Endodermal cell (in vitro differentiated cells): ENCODE measurements at regions not wholly inside any gene's neighbourhood (a gene's known extent, or its start where the extent isn't known, plus 50 kb on each side); places are given as distances from the start of the nearest gene placed in this dataset.
"Not testable (repeated sequence)": the region's sequence is repeated elsewhere in the genome, so short reads cannot be mapped to it uniquely, and the experiment has no call there.

ENCODE experiments used
- DNase-seq: peaks from one replicate; pipeline ENCODE4 v3.0.0-alpha.2; 2017
- H3K27ac ChIP-seq: 2 replicates; pipeline ENCODE4 v1.5.1; 2013; ENCODE audit warnings: mild to moderate bottlenecking, low read depth, low read length, moderate library complexity
- H3K27me3 ChIP-seq: 2 replicates; pipeline ENCODE4 v1.6.1; 2013; ENCODE audit warnings: mild to moderate bottlenecking, low read length, moderate library complexity; ENCODE audit not compliant: insufficient read depth, control insufficient read depth, poor library complexity, severe bottlenecking
- H3K36me3 ChIP-seq: 2 replicates; pipeline ENCODE4 v1.7.0; 2013; ENCODE audit warnings: mild to moderate bottlenecking, low read length, moderate library complexity; ENCODE audit not compliant: control insufficient read depth, insufficient read depth
- H3K4me1 ChIP-seq: one replicate; pipeline ENCODE4 v1.7.0; 2013; ENCODE audit warnings: low read length; ENCODE audit not compliant: control insufficient read depth, insufficient read depth
- H3K4me3 ChIP-seq: 2 replicates; pipeline ENCODE4 v1.5.1; 2013; ENCODE audit warnings: mild to moderate bottlenecking, low read length, moderate library complexity
- H3K9ac ChIP-seq: 2 replicates; pipeline ENCODE4 v1.6.1; 2013; ENCODE audit warnings: mild to moderate bottlenecking, low read length, moderate library complexity; ENCODE audit not compliant: poor library complexity, severe bottlenecking; ENCODE audit errors: extremely low read depth
- H3K9me3 ChIP-seq: 2 replicates; pipeline ENCODE4 v1.6.1; 2013; ENCODE audit warnings: mild to moderate bottlenecking, low read length, moderate library complexity; ENCODE audit not compliant: control insufficient read depth
- H3K27ac Mint-ChIP-seq: 2 replicates; pipeline ENCODE4 v1.8.0; 2020; ENCODE audit warnings: mixed read lengths
- H3K27me3 Mint-ChIP-seq: 2 replicates; pipeline ENCODE4 v1.8.0; 2021; ENCODE audit warnings: mild to moderate bottlenecking, mixed read lengths; ENCODE audit not compliant: insufficient read depth
- H3K36me3 Mint-ChIP-seq: 2 replicates; pipeline ENCODE4 v1.8.0; 2020; ENCODE audit warnings: low read depth, mixed read lengths
- H3K4me1 Mint-ChIP-seq: 2 replicates; pipeline ENCODE4 v1.8.0; 2020; ENCODE audit warnings: mixed read lengths
- H3K4me3 Mint-ChIP-seq: 2 replicates; pipeline ENCODE4 v1.8.0; 2020; ENCODE audit warnings: mild to moderate bottlenecking, moderate library complexity, mixed read lengths
- H3K9me3 Mint-ChIP-seq: 2 replicates; pipeline ENCODE4 v1.8.0; 2020; ENCODE audit warnings: mild to moderate bottlenecking, mixed read lengths
- CTCF ChIP-seq: fragments of 200-600 bp; sonication (generic); conservative IDR thresholded peaks from 2 replicates; pipeline ENCODE4 v1.5.0; 2021; ENCODE audit warnings: antibody characterized with exemption, mild to moderate bottlenecking
- whole genome bisulfite sequencing, 2 experiments: methylation state at CpG; one replicate each; pipeline versions ENCODE4 v1.1.5 to v1.1.7; 2013; ENCODE audit warnings: missing lambda C conversion rate in 2 of 2, mixed read lengths in 1 of 2; ENCODE audit not compliant: insufficient coverage in 1 of 2, insufficient read length in 1 of 2; 5-methylcytosine and 5-hydroxymethylcytosine counted together

DNA sequence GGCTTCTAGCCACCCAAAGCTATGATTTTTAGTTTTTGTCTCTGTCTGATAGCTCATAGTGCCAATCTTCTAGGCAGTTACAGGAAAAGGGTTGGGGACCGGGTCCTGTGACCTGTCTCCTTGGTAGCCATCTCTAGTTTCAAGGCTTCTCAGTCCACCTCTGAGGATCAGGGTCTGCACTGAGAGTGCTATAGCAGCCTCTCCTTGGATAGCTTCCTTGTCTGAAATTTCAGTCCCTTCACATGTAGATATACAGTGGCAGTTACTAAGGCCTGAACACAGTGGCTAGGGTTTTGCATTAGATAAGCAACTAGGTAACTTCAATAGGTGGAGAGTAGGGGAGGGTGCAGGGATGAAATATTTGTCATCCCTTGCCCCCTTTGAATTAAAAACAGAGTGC lies 321.3 kb downstream of the SEMA3D start:
- Mint-ChIP-seq H3K27me3 (no peaks in the 10 kb centered on the region), H3K27ac (peak overlapping the region; percentile 32), H3K4me3 (no peak overlapping the region), H3K9me3 (peaks cover 4% of the 10 kb centered on the region), H3K36me3 (no peaks in the 10 kb centered on the region), H3K4me1 (peaks cover 8% of the 10 kb centered on the region)
- WGBS, 2 experiments = 94 to 100% methylated on average over 1 of the region's 1 CpG
- Histone ChIP-seq H3K27me3 (no peaks in the 10 kb centered on the region), H3K9me3 (no peaks in the 10 kb centered on the region), H3K27ac (no peak overlapping the region), H3K4me3 (no peak overlapping the region), H3K9ac (no peak overlapping the region), H3K36me3 (no peaks in the 10 kb centered on the region), H3K4me1 (no peaks in the 10 kb centered on the region)
- TF ChIP-seq CTCF = no peak
- DNase-seq = no peak

GRCh38 chr7:84857336-84857735 lies 329.5 kb downstream of the SEMA3D start:
- Histone ChIP-seq H3K9me3 (peaks cover 12% of the 10 kb centered on the region), H3K4me1 (no peaks in the 10 kb centered on the region), H3K27me3 (no peaks in the 10 kb centered on the region), H3K4me3 (no peak overlapping the region), H3K9ac (no peak overlapping the region), H3K36me3 (no peaks in the 10 kb centered on the region), H3K27ac (no peak overlapping the region)
- DNase-seq = no peak
- no peaks in the 10 kb centered on the region for H3K4me1 Mint-ChIP-seq
- peaks cover 3% of the 10 kb centered on the region for H3K36me3 Mint-ChIP-seq
- H3K27ac Mint-ChIP-seq = no peak overlapping the region
- no peaks in the 10 kb centered on the region for H3K27me3 Mint-ChIP-seq
- peaks cover 13% of the 10 kb centered on the region for H3K9me3 Mint-ChIP-seq
- H3K4me3 Mint-ChIP-seq = no peak overlapping the region
- WGBS, 2 experiments = 98% methylated on average over 3 of the region's 3 CpGs; no CpG with 5 or more reads in 1 of the 2 experiments
- no peak for TF ChIP-seq CTCF

DNA sequence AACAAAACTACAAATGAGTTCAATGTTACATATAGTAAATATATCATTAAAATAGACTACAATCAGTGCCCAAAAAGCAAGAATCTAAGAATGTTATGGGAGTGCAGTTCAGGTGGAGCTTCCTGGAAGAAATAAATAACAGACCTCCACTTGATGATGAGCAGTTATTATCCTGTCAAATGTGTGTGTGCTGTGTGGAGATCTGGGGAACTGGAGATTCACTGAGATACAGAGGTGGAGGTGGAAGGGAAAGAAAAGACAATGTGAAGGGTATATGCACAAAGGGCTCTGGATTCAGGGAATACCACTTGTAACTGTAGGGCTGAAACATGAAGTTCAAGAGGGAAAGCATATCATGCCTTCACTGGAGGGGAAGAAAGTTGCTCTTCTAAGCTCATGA lies 331.1 kb downstream of the SEMA3D start:
- H3K9me3 Mint-ChIP-seq = peaks cover 10% of the 10 kb centered on the region
- TF ChIP-seq CTCF = no peak
- H3K36me3 ChIP-seq = no peaks in the 10 kb centered on the region
- no peak for DNase-seq
- H3K9ac ChIP-seq = no peak overlapping the region
- no peak overlapping the region for H3K4me3 Mint-ChIP-seq
- H3K27me3 ChIP-seq = no peaks in the 10 kb centered on the region
- H3K9me3 ChIP-seq = peaks cover 12% of the 10 kb centered on the region
- no peaks in the 10 kb centered on the region for H3K4me1 Mint-ChIP-seq
- H3K4me3 ChIP-seq = no peak overlapping the region
- no peak overlapping the region for H3K27ac ChIP-seq
- peaks cover 3% of the 10 kb centered on the region for H3K36me3 Mint-ChIP-seq
- H3K4me1 ChIP-seq = no peaks in the 10 kb centered on the region
- no peak overlapping the region for H3K27ac Mint-ChIP-seq
- no peaks in the 10 kb centered on the region for H3K27me3 Mint-ChIP-seq

- not testable (repeated sequence) for H3K36me3 Mint-ChIP-seq, H3K27me3 Mint-ChIP-seq, H3K27ac Mint-ChIP-seq
Observed at GRCh38 chr7:84848974-84849372, 337.9 kb downstream of the SEMA3D start.

More at GRCh38 chr7:84848974-84849372, 337.9 kb downstream of the SEMA3D start:
- H3K4me1 Mint-ChIP-seq, H3K4me1 ChIP-seq, H3K9ac ChIP-seq, H3K27ac ChIP-seq, H3K4me3 ChIP-seq, H3K9me3 ChIP-seq, H3K36me3 ChIP-seq, H3K27me3 ChIP-seq, H3K4me3 Mint-ChIP-seq, DNase-seq, H3K9me3 Mint-ChIP-seq: not testable (repeated sequence)
